Left ventricle myocardium inferior (tissue), 1 donor: ENCODE measurements at regions not wholly inside any gene's neighbourhood (a gene's known extent, or its start where the extent isn't known, plus 50 kb on each side); places are given as distances from the start of the nearest gene placed in this dataset.
"Not testable (repeated sequence)": the region's sequence is repeated elsewhere in the genome, so short reads cannot be mapped to it uniquely, and the experiment has no call there.

Experiments
- DNase-seq: peaks from one replicate; pipeline ENCODE4 v3.0.0-alpha.2; 2020
- H3K27ac ChIP-seq: fragments of 200-600 bp; replicated peaks from 2 replicates; pipeline ENCODE4 v1.8.0; 2021
- H3K27me3 ChIP-seq: fragments of 200-600 bp; 2 replicates; pipeline ENCODE4 v1.8.0; 2021; ENCODE audit warnings: low read depth
- H3K36me3 ChIP-seq: fragments of 200-600 bp; 2 replicates; pipeline ENCODE4 v1.8.0; 2021
- H3K4me1 ChIP-seq: fragments of 200-600 bp; 2 replicates; pipeline ENCODE4 v1.8.0; 2021
- H3K4me3 ChIP-seq: fragments of 200-600 bp; 2 replicates; pipeline ENCODE4 v1.8.0; 2021; ENCODE audit warnings: mild to moderate bottlenecking, moderate library complexity
- H3K9me3 ChIP-seq: fragments of 200-600 bp; replicated peaks from 2 replicates; pipeline ENCODE4 v1.8.0; 2021
- intact Hi-C: fragments of 100-400 bp; cut with micrococcal nuclease; formaldehyde crosslinking; loops from one replicate; pipeline ENCODE4 v1.11.0; 2022
- TF ChIP-seq, protein P1 (sequence below): fragments of 200-600 bp; IDR thresholded peaks from 2 replicates; pipeline ENCODE4 v1.8.0; 2021; ENCODE audit warnings: antibody characterized with exemption, mild to moderate bottlenecking, borderline replicate concordance
- donor health status: DM: no; HTN: yes; CAD: no; lungs with severe emphysema.

GRCh38 chr6:132190815-132191175, 210.5 kb downstream of the MOXD1 start:
- H3K4me1 ChIP-seq = peaks cover 17% of the 10 kb centered on the region
- intact Hi-C loops = no loop called here
- DNase-seq = no peak
- H3K4me3 ChIP-seq = no peak overlapping the region
- peaks cover 16% of the 10 kb centered on the region for H3K9me3 ChIP-seq
- TF ChIP-seq, protein P1, sequence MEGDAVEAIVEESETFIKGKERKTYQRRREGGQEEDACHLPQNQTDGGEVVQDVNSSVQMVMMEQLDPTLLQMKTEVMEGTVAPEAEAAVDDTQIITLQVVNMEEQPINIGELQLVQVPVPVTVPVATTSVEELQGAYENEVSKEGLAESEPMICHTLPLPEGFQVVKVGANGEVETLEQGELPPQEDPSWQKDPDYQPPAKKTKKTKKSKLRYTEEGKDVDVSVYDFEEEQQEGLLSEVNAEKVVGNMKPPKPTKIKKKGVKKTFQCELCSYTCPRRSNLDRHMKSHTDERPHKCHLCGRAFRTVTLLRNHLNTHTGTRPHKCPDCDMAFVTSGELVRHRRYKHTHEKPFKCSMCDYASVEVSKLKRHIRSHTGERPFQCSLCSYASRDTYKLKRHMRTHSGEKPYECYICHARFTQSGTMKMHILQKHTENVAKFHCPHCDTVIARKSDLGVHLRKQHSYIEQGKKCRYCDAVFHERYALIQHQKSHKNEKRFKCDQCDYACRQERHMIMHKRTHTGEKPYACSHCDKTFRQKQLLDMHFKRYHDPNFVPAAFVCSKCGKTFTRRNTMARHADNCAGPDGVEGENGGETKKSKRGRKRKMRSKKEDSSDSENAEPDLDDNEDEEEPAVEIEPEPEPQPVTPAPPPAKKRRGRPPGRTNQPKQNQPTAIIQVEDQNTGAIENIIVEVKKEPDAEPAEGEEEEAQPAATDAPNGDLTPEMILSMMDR = no peak
- H3K27ac ChIP-seq = peak overlapping the region; percentile 64
- H3K27me3 ChIP-seq = no peaks in the 10 kb centered on the region
- H3K36me3 ChIP-seq = no peaks in the 10 kb centered on the region

DNA sequence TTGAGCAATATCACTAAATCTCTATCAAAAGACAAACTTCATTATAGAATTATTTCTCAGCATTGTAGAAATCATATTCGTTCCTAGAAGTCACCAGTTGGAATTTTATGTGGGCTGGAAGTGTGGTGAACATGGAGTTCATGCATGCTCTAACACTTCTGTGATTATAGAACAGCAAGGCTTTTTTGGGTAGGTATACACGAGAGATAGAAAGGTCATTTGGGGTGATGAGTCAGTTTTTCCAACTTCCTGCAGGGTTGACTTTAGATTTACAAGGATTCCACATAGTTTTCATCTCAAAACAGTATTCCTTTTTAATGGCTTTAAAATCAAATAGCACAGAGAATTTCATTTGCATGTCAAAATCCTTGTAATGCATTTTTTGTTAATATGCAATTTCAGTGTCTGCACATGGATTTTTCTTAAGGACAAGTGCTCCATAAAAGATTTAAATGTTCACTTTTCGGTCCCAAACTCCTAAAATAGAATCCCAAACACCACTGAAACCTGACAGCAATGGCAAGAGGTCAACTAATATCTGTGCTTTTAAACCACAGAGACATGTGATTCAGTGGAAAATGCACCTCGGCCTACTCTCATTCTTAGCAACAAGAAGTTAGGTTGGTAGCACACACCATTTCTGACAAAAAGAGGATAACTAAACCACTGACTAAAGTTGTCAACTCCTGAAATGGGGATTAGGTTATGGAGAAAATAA, 211.0 kb downstream of the MOXD1 start:
- intact Hi-C loops = no loop called here
- peaks cover 11% of the 10 kb centered on the region for H3K9me3 ChIP-seq
- no peaks in the 10 kb centered on the region for H3K27me3 ChIP-seq
- H3K27ac ChIP-seq = peak overlapping the region; percentile 64
- H3K4me1 ChIP-seq = peaks cover 17% of the 10 kb centered on the region
- H3K36me3 ChIP-seq = no peaks in the 10 kb centered on the region
- no peak overlapping the region for H3K4me3 ChIP-seq
- TF ChIP-seq, protein P1 = no peak
- no peak for DNase-seq

DNA sequence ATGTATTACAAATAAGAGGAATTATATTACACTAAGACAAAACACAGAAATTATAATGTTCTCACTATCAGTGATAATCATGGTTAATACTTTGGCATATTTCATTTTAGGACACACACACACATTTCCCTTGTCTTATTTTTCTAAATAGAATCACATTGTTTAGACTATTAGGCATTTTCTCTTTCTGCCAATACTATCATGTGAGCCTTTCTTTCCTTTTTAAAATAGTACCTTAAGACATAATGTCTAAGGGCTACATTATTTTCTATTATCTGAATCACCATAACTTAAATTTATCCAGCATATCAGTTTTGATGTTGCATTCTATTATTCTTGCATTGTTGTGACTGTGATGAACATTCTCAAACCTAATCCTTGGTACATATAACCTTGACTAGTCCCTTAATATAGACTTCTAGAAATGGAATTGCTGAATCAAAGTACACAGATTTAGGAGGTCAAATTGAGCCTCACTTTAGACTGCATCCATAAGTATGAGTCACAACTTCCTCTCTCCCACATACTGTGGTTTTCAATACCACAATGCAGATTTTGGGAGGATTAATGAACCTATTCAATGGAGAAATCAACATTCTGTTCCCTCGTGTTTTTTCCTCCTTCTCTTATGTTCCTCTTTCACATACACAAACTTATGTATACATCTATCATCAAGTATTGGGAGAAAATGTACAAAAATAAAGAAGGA, 212.6 kb downstream of the MOXD1 start:
- Histone ChIP-seq H3K9me3 (peaks cover 8% of the 10 kb centered on the region), H3K36me3 (no peaks in the 10 kb centered on the region), H3K27ac (no peak overlapping the region), H3K27me3 (no peaks in the 10 kb centered on the region), H3K4me1 (peaks cover 17% of the 10 kb centered on the region), H3K4me3 (no peak overlapping the region)
- TF ChIP-seq, protein P1 = no peak
- intact Hi-C loops = no loop called here
- DNase-seq = no peak

GRCh38 chr6:132187816-132188215, 213.5 kb downstream of the MOXD1 start:
- Histone ChIP-seq H3K27ac (no peak overlapping the region), H3K27me3 (no peaks in the 10 kb centered on the region), H3K36me3 (no peaks in the 10 kb centered on the region), H3K9me3 (peaks cover 8% of the 10 kb centered on the region), H3K4me3 (no peak overlapping the region), H3K4me1 (peaks cover 17% of the 10 kb centered on the region)
- DNase-seq = no peak
- intact Hi-C loops = no loop called here
- TF ChIP-seq, protein P1 = no peak

GRCh38 chr6:132184966-132185365, 216.3 kb downstream of the MOXD1 start:
- H3K36me3 ChIP-seq, H3K4me1 ChIP-seq, DNase-seq, H3K9me3 ChIP-seq, H3K27ac ChIP-seq, H3K27me3 ChIP-seq, intact Hi-C loops, H3K4me3 ChIP-seq: not testable (repeated sequence)

- Histone ChIP-seq H3K4me1 (no peaks in the 10 kb centered on the region), H3K4me3 (no peak overlapping the region), H3K36me3 (peaks cover under 1% of the 10 kb centered on the region), H3K27me3 (no peaks in the 10 kb centered on the region), H3K9me3 (peaks cover 16% of the 10 kb centered on the region), H3K27ac (no peak overlapping the region)
- intact Hi-C loops = no loop called here
- DNase-seq = no peak
- TF ChIP-seq, protein P1 = no peak
Observed at GRCh38 chr6:132179955-132180354, 221.3 kb downstream of the MOXD1 start.
